ENCODE measurements at regions not wholly inside any gene's neighbourhood (a gene's known extent, or its start where the extent isn't known, plus 50 kb on each side); places are given as distances from the start of the nearest gene placed in this dataset.

- no peak for TF ChIP-seq CTCF (IDR thresholded peaks at IDR 0.05)
- TF ChIP-seq JUN (IDR thresholded peaks at IDR 0.05), result no peak
- no peak for TF ChIP-seq CHD2 (IDR thresholded peaks at IDR 0.05; ENCODE audit: low read length, partially characterized antibody)
- TF ChIP-seq CHD4 (IDR thresholded peaks at IDR 0.05; ENCODE audit: borderline replicate concordance), result no peak
- TF ChIP-seq HDAC2 (IDR thresholded peaks at IDR 0.05), result no peak
- TF ChIP-seq POLR2A (IDR thresholded peaks at IDR 0.05; ENCODE audit: low read length), result no peak
- no peak for TF ChIP-seq MAFK (IDR thresholded peaks at IDR 0.05; ENCODE audit: partially characterized antibody)
- no peak for TF ChIP-seq EP300 (IDR thresholded peaks at IDR 0.05)
- TF ChIP-seq REST (IDR thresholded peaks at IDR 0.05), result no peak
- TF ChIP-seq SMC3 (IDR thresholded peaks at IDR 0.05), result no peak
- no peak for TF ChIP-seq HMGXB4 (CRISPR knock-in tag; IDR thresholded peaks at IDR 0.05; ENCODE audit: borderline replicate concordance)
- no peak for TF ChIP-seq ZFP36 (IDR thresholded peaks at IDR 0.05; ENCODE audit: borderline replicate concordance, partially characterized antibody)
- TF ChIP-seq ELK1 (IDR thresholded peaks at IDR 0.05; ENCODE audit: low read depth, low read length), result no peak
Measured at GRCh38 chr4:11014199-11014598, 329.6 kb upstream of the CLNK start.

Data from A549 (cell line).